IMR-90 (cell line): ENCODE measurements at regions not wholly inside any gene's neighbourhood (a gene's known extent, or its start where the extent isn't known, plus 50 kb on each side); places are given as distances from the start of the nearest gene placed in this dataset.

Experiments used
- ATAC-seq: fragments of 200-7000 bp; cut with Tn5 transposase; 2 replicates; pipeline ENCODE4 v1.9.1; 2020; ENCODE audit warnings: low read depth, mild to moderate bottlenecking, moderate library complexity
- BruUV-seq: library from RNA; stranded (reverse); fragments of 400-500 nt; replicated peaks from 2 replicates; lab custom pipeline; 2021; lab: Mats Ljungman, UMichigan
- CTCF ChIA-PET: fragments of 300-600 bp; formaldehyde crosslinking; extraction: SDS; loops from one replicate; lab custom pipeline; 2021; ENCODE audit warnings: antibody characterized with exemption; lab: Yijun Ruan, JAX
- POLR2A ChIA-PET: fragments of 300-600 bp; sonication (Branson Sonifier 250); formaldehyde crosslinking; loops from one replicate; lab custom pipeline; 2022; ENCODE audit warnings: antibody characterized with exemption; ENCODE audit not compliant: unreplicated experiment; lab: Charles Lee
- DNase-seq: peaks from one replicate; pipeline ENCODE4 v3.0.0; 2013
- H2AFZ ChIP-seq: replicated peaks from 2 replicates; pipeline ENCODE3; 2013; ENCODE audit warnings: low read length, mild to moderate bottlenecking; ENCODE audit not compliant: poor library complexity
- H2AK5ac ChIP-seq: 2 replicates; pipeline ENCODE4 v1.6.1; 2013; ENCODE audit warnings: low read depth, low read length, inconsistent platforms
- H2AK9ac ChIP-seq: replicated peaks from 2 replicates; pipeline ENCODE3; 2013; ENCODE audit warnings: mild to moderate bottlenecking, low read depth, low read length, moderate library complexity; ENCODE audit not compliant: poor library complexity
- H2BK120ac ChIP-seq: 2 replicates; pipeline ENCODE4 v1.6.1; 2013; ENCODE audit warnings: low read depth, low read length, inconsistent platforms
- H2BK15ac ChIP-seq: 3 replicates; pipeline ENCODE4 v1.6.1; 2013; ENCODE audit warnings: low read depth, low read length, inconsistent platforms
- H2BK20ac ChIP-seq: 2 replicates; pipeline ENCODE4 v1.6.1; 2013; ENCODE audit warnings: low read depth, mild to moderate bottlenecking, inconsistent platforms, low read length, moderate library complexity
- H2BK5ac ChIP-seq: 2 replicates; pipeline ENCODE4 v1.6.1; 2013; ENCODE audit warnings: mild to moderate bottlenecking, low read depth, low read length, inconsistent platforms; ENCODE audit not compliant: poor library complexity, severe bottlenecking
- H3K14ac ChIP-seq: replicated peaks from 2 replicates; pipeline ENCODE4 v1.6.1; 2013; ENCODE audit warnings: low read depth, low read length, inconsistent platforms
- H3K18ac ChIP-seq: 2 replicates; pipeline ENCODE4 v1.6.1; 2013; ENCODE audit warnings: low read depth, low read length, control low read depth
- H3K23ac ChIP-seq: 2 replicates; pipeline ENCODE4 v1.6.1; 2013; ENCODE audit warnings: low read depth, low read length, inconsistent platforms
- H3K27ac ChIP-seq: 2 replicates; pipeline ENCODE4 v1.5.1; 2013; ENCODE audit warnings: mild to moderate bottlenecking, control low read depth, low read length; ENCODE audit not compliant: insufficient read depth
- H3K27me3 ChIP-seq: 2 replicates; pipeline ENCODE4 v1.6.1; 2013; ENCODE audit warnings: low read length; ENCODE audit not compliant: control insufficient read depth, insufficient read depth
- H3K36me3 ChIP-seq: 2 replicates; pipeline ENCODE4 v1.6.1; 2013; ENCODE audit warnings: low read length, mixed read lengths; ENCODE audit not compliant: control insufficient read depth, insufficient read depth
- H3K4ac ChIP-seq: 2 replicates; pipeline ENCODE4 v1.6.1; 2013; ENCODE audit warnings: low read depth, low read length, inconsistent platforms
- H3K4me1 ChIP-seq: 2 replicates; pipeline ENCODE4 v1.6.1; 2013; ENCODE audit warnings: low read length, mixed read lengths; ENCODE audit not compliant: control insufficient read depth, insufficient read depth
- H3K4me2 ChIP-seq: 2 replicates; pipeline ENCODE4 v1.6.1; 2013; ENCODE audit warnings: low read depth, mild to moderate bottlenecking, control low read depth, low read length, moderate library complexity
- H3K4me3 ChIP-seq: 2 replicates; pipeline ENCODE4 v1.5.1; 2013; ENCODE audit warnings: low read depth, mild to moderate bottlenecking, control low read depth, low read length, moderate library complexity; ENCODE audit not compliant: insufficient read depth
- H3K56ac ChIP-seq: 2 replicates; pipeline ENCODE4 v1.6.1; 2013; ENCODE audit warnings: low read length, inconsistent platforms; ENCODE audit not compliant: insufficient read depth; ENCODE audit errors: extremely low read depth
- H3K79me1 ChIP-seq, 2 experiments: 2 replicates each; pipeline ENCODE4 v1.6.1; 2013; ENCODE audit warnings: low read length in 2 of 2, inconsistent platforms in 1 of 2, low read depth in 1 of 2
- H3K9ac ChIP-seq: 2 replicates; pipeline ENCODE4 v1.6.1; 2013; ENCODE audit warnings: low read depth, low read length, control low read depth
- H3K9me1 ChIP-seq: 2 replicates; pipeline ENCODE4 v1.6.1; 2013; ENCODE audit warnings: low read length, inconsistent platforms; ENCODE audit not compliant: insufficient read depth
- H3K9me3 ChIP-seq: 2 replicates; pipeline ENCODE4 v1.6.1; 2013; ENCODE audit warnings: low read length; ENCODE audit not compliant: control insufficient read depth, insufficient read depth
- H4K20me1 ChIP-seq: 2 replicates; pipeline ENCODE4 v1.6.1; 2013; ENCODE audit warnings: low read length, inconsistent platforms; ENCODE audit not compliant: insufficient read depth
- H4K5ac ChIP-seq: 2 replicates; pipeline ENCODE4 v1.6.1; 2013; ENCODE audit warnings: mild to moderate bottlenecking, low read depth, low read length, control low read depth
- H4K8ac ChIP-seq, 2 experiments: 2 replicates each; pipeline ENCODE4 v1.6.1; 2013; ENCODE audit warnings: low read depth in 2 of 2, low read length in 2 of 2, control low read depth in 1 of 2, inconsistent platforms in 1 of 2
- H4K91ac ChIP-seq: 2 replicates; pipeline ENCODE4 v1.6.1; 2013; ENCODE audit warnings: low read depth, low read length, inconsistent platforms; ENCODE audit not compliant: insufficient read depth
- BHLHE40 ChIP-seq: fragments of 150-350 bp; IDR thresholded peaks from 2 replicates; pipeline ENCODE4 v1.6.1; 2016; ENCODE audit warnings: mild to moderate bottlenecking, low read depth, low read length
- CEBPB ChIP-seq: IDR thresholded peaks from 2 replicates; pipeline ENCODE4 v1.6.1; 2012; ENCODE audit warnings: low read depth, low read length, improper control_type of control experiment
- CHD1 ChIP-seq: IDR thresholded peaks from 2 replicates; pipeline ENCODE4 v1.6.1; 2012; ENCODE audit warnings: low read depth, low read length, improper control_type of control experiment
- CTCF ChIP-seq: conservative IDR thresholded peaks from 2 replicates; pipeline ENCODE4 v1.5.1; 2012; ENCODE audit warnings: mild to moderate bottlenecking, low read depth, low read length, improper control_type of control experiment
- ELK1 ChIP-seq: fragments of 150-350 bp; IDR thresholded peaks from 2 replicates; pipeline ENCODE4 v1.6.1; 2016; ENCODE audit warnings: low read depth, mild to moderate bottlenecking, low read length, moderate library complexity, borderline replicate concordance
- MAZ ChIP-seq: IDR thresholded peaks from 2 replicates; pipeline ENCODE4 v1.6.1; 2012; ENCODE audit warnings: low read depth, mild to moderate bottlenecking, low read length, improper control_type of control experiment, moderate library complexity, borderline replicate concordance
- NFE2L2 ChIP-seq: fragments of 150-350 bp; IDR thresholded peaks from 2 replicates; pipeline ENCODE4 v1.6.1; 2016; ENCODE audit warnings: low read depth, mild to moderate bottlenecking, low read length
- POLR2A ChIP-seq: IDR thresholded peaks from 2 replicates; pipeline ENCODE4 v1.6.1; 2012; ENCODE audit warnings: mild to moderate bottlenecking, low read depth, low read length
- RAD21 ChIP-seq: IDR thresholded peaks from 2 replicates; pipeline ENCODE4 v1.6.1; 2012; ENCODE audit warnings: low read length, improper control_type of control experiment
- SMC3 ChIP-seq: fragments of 150-350 bp; IDR thresholded peaks from 2 replicates; pipeline ENCODE4 v1.6.1; 2016; ENCODE audit warnings: low read depth, mild to moderate bottlenecking, antibody characterized with exemption, low read length, moderate library complexity
- WGBS, 2 experiments: methylation state at CpG; one replicate each; pipeline versions ENCODE4 v1.1.5 to v1.1.7; 2013; ENCODE audit warnings: missing lambda C conversion rate in 2 of 2; ENCODE audit not compliant: insufficient read length in 1 of 2; ENCODE audit errors: extremely low coverage in 2 of 2; 5-methylcytosine and 5-hydroxymethylcytosine counted together
- dilution Hi-C: fragments of 300-500 bp; cut with HindIII; formaldehyde crosslinking; loops from one replicate; pipeline ENCODE4 v1.14.3; 2018; ENCODE audit warnings: low sequenced_read_pairs; ENCODE audit not compliant: unreplicated experiment
- in situ Hi-C: fragments of 300-500 bp; cut with MboI; formaldehyde crosslinking; loops from 3 replicates; pipeline ENCODE4 v1.14.3; 2019; ENCODE audit warnings: low sequenced_read_pairs, inconsistent platforms, mixed read lengths
- intact Hi-C: fragments of 100-400 bp; cut with micrococcal nuclease; formaldehyde crosslinking; loops from 2 replicates; pipeline ENCODE4 v1.10.0; 2022

GRCh38 chr11:109135627-109136026, 286.4 kb upstream of the C11orf87 start:
- intact Hi-C loops (no loop called here), in situ Hi-C loops (no loop called here), dilution Hi-C loops (no loop called here)
- WGBS, 2 experiments, result no CpG with 5 or more reads among the region's 2 CpGs
- Histone ChIP-seq H3K27me3 (no peaks in the 10 kb centered on the region), H3K14ac (no peak overlapping the region), H3K4me3 (no peak overlapping the region), H4K8ac (no peak overlapping the region), H2AFZ (no peak overlapping the region), H3K79me1 (no peaks in the 10 kb centered on the region), H2BK15ac (no peak overlapping the region), H4K5ac (no peak overlapping the region), H3K36me3 (no peaks in the 10 kb centered on the region), H3K9ac (no peak overlapping the region), H2BK20ac (no peak overlapping the region), H3K4me2 (no peak overlapping the region), H4K91ac (no peak overlapping the region), H3K27ac (no peak overlapping the region), H2BK5ac (no peak overlapping the region), H3K9me1 (no peaks in the 10 kb centered on the region), H2AK5ac (no peak overlapping the region), H3K4ac (no peak overlapping the region), H4K20me1 (no peaks in the 10 kb centered on the region), H2BK120ac (no peak overlapping the region), H3K23ac (no peak overlapping the region), H3K9me3 (no peaks in the 10 kb centered on the region), H3K4me1 (no peaks in the 10 kb centered on the region), H3K56ac (no peak overlapping the region), H3K18ac (no peak overlapping the region), H2AK9ac (no peak overlapping the region)
- no TSS peak for BruUV-seq
- DNase-seq, result no peak
- ATAC-seq, result no peak
- ChIA-PET CTCF (no interaction called here), POLR2A (no interaction called here)
- no peak for TF ChIP-seq CEBPB
- no peak for TF ChIP-seq ELK1
- no peak for TF ChIP-seq POLR2A
- TF ChIP-seq BHLHE40, result no peak
- no peak for TF ChIP-seq SMC3
- no peak for TF ChIP-seq CHD1
- no peak for TF ChIP-seq RAD21
- no peak for TF ChIP-seq CTCF
- TF ChIP-seq NFE2L2, result no peak
- no peak for TF ChIP-seq MAZ
